GM23338 (cell line): ENCODE measurements at regions not wholly inside any gene's neighbourhood (a gene's known extent, or its start where the extent isn't known, plus 50 kb on each side); places are given as distances from the start of the nearest gene placed in this dataset.

Source experiments
- ATAC-seq: fragments of 200-7000 bp; cut with Tn5 transposase; 3 replicates; pipeline ENCODE4 v1.9.1; 2020
- DNase-seq: peaks from one replicate; pipeline ENCODE4 v3.0.0-alpha.2; 2015; ENCODE audit warnings: low spot score
- H2AFZ ChIP-seq: fragments of 200-600 bp; sonication (generic); 2 replicates; pipeline ENCODE4 v1.8.0; 2016; ENCODE audit warnings: antibody characterized with exemption, mild to moderate bottlenecking, moderate library complexity
- H3F3A ChIP-seq: fragments of 200-600 bp; sonication (generic); replicated peaks from 2 replicates; pipeline ENCODE4 v1.8.0; 2017; ENCODE audit warnings: antibody characterized with exemption, mixed run types, low read depth
- H3K27ac ChIP-seq: fragments of 200-600 bp; sonication (generic); 2 replicates; pipeline ENCODE4 v1.6.1; 2016; ENCODE audit warnings: low read depth
- H3K27me3 ChIP-seq: fragments of 200-600 bp; sonication (generic); 2 replicates; pipeline ENCODE4 v1.8.0; 2016; ENCODE audit warnings: mild to moderate bottlenecking, mixed run types, moderate library complexity; ENCODE audit not compliant: insufficient read depth
- H3K36me3 ChIP-seq: fragments of 200-600 bp; sonication (generic); 2 replicates; pipeline ENCODE4 v1.8.0; 2016; ENCODE audit warnings: mild to moderate bottlenecking; ENCODE audit not compliant: insufficient read depth
- H3K4me1 ChIP-seq: fragments of 200-600 bp; sonication (generic); 2 replicates; pipeline ENCODE4 v1.8.0; 2016; ENCODE audit warnings: mild to moderate bottlenecking, moderate library complexity; ENCODE audit not compliant: insufficient read depth
- H3K4me2 ChIP-seq: fragments of 200-600 bp; sonication (generic); 2 replicates; pipeline ENCODE4 v1.7.1; 2017; ENCODE audit warnings: mixed run types
- H3K4me3 ChIP-seq: fragments of 200-600 bp; sonication (generic); 2 replicates; pipeline ENCODE4 v1.6.1; 2016; ENCODE audit warnings: mixed run types
- H3K79me2 ChIP-seq: fragments of 200-600 bp; sonication (generic); replicated peaks from 2 replicates; pipeline ENCODE4 v1.8.0; 2017; ENCODE audit warnings: mild to moderate bottlenecking; ENCODE audit not compliant: insufficient read depth
- H3K9me2 ChIP-seq: fragments of 200-600 bp; sonication (generic); 2 replicates; pipeline ENCODE4 v1.8.0; 2017; ENCODE audit not compliant: insufficient read depth
- H4K20me1 ChIP-seq: fragments of 200-600 bp; sonication (generic); replicated peaks from 2 replicates; pipeline ENCODE4 v1.8.0; 2017; ENCODE audit warnings: mild to moderate bottlenecking; ENCODE audit not compliant: insufficient read depth
- H3K27ac Mint-ChIP-seq: 2 replicates; pipeline ENCODE4 v1.8.0; 2020; ENCODE audit warnings: inconsistent platforms, mild to moderate bottlenecking, moderate library complexity, mixed read lengths
- H3K27me3 Mint-ChIP-seq: 3 replicates; pipeline ENCODE4 v1.8.0; 2022; ENCODE audit warnings: low read depth, mild to moderate bottlenecking, moderate library complexity, mixed read lengths, inconsistent platforms; ENCODE audit not compliant: insufficient read depth, poor library complexity
- H3K36me3 Mint-ChIP-seq: 3 replicates; pipeline ENCODE4 v1.8.0; 2021; ENCODE audit warnings: low read depth, mild to moderate bottlenecking, inconsistent platforms, moderate library complexity, mixed read lengths
- H3K4me1 Mint-ChIP-seq: 3 replicates; pipeline ENCODE4 v1.8.0; 2020; ENCODE audit warnings: mild to moderate bottlenecking, inconsistent platforms, mixed read lengths
- H3K4me3 Mint-ChIP-seq: 3 replicates; pipeline ENCODE4 v1.8.0; 2021; ENCODE audit warnings: moderate library complexity, mild to moderate bottlenecking, inconsistent platforms, mixed read lengths
- H3K9me3 Mint-ChIP-seq: 3 replicates; pipeline ENCODE4 v1.8.0; 2020; ENCODE audit warnings: moderate library complexity, mild to moderate bottlenecking, inconsistent platforms, mixed read lengths
- CREB1 ChIP-seq: fragments of 250-450 bp; sonication (Bioruptor Pico); IDR thresholded peaks from 2 replicates; pipeline ENCODE4 v1.5.0; 2020; ENCODE audit warnings: low read depth, mild to moderate bottlenecking, moderate library complexity
- EZH2 ChIP-seq: fragments of 200-600 bp; sonication (generic); IDR thresholded peaks from one replicate; pipeline ENCODE4 v1.8.0; 2017; ENCODE audit warnings: antibody characterized with exemption, mild to moderate bottlenecking, low read depth; ENCODE audit not compliant: unreplicated experiment
- EZH2phosphoT487 ChIP-seq: fragments of 200-600 bp; sonication (generic); IDR thresholded peaks from one replicate; pipeline ENCODE4 v1.8.1; 2018; ENCODE audit warnings: antibody characterized with exemption; ENCODE audit not compliant: unreplicated experiment
- JUNB ChIP-seq: IDR thresholded peaks from one replicate; pipeline ENCODE4 v1.6.1; 2016; ENCODE audit warnings: antibody characterized with exemption; ENCODE audit not compliant: unreplicated experiment
- NANOG ChIP-seq: IDR thresholded peaks from 2 replicates; pipeline ENCODE4 v1.6.1; 2016; ENCODE audit warnings: antibody characterized with exemption, borderline replicate concordance
- POLR2AphosphoS5 ChIP-seq: IDR thresholded peaks from 2 replicates; pipeline ENCODE4 v1.6.1; 2016; ENCODE audit warnings: antibody characterized with exemption, low read depth
- STAT1 ChIP-seq: IDR thresholded peaks from one replicate; pipeline ENCODE4 v1.6.1; 2016; ENCODE audit warnings: antibody characterized with exemption; ENCODE audit not compliant: unreplicated experiment
- TF ChIP-seq, protein P1 (sequence below): fragments of 250-450 bp; sonication (Bioruptor Pico); IDR thresholded peaks from 2 replicates; pipeline ENCODE4 v1.5.0; 2020; ENCODE audit warnings: mild to moderate bottlenecking, moderate library complexity
- TF ChIP-seq, protein P2 (sequence below): IDR thresholded peaks from 2 replicates; pipeline ENCODE4 v1.6.1; 2016; ENCODE audit warnings: antibody characterized with exemption

DNA sequence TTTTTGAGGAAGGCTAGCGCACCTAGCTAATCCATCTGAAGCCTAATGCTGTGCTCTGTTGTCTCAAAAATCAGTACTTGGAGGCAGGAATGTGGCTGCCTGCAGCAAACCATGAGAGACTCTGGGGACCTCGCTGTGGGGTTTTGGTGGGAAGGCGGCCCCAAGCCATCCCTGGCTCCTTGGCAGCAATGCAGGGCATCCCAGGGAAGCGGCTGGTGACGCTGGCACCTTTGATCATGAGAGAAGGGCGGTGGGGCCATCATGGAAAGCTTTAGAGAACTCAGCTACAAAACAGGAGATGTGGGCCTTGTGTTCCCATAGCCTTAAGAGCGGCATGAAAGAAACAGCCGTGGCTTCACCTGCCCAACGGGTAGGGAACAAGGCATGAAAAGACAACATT is 101.1 kb upstream of the SFSWAP start (continued):
- no peak for TF ChIP-seq POLR2AphosphoS5
- no peak for TF ChIP-seq EZH2phosphoT487
- TF ChIP-seq, protein P1, sequence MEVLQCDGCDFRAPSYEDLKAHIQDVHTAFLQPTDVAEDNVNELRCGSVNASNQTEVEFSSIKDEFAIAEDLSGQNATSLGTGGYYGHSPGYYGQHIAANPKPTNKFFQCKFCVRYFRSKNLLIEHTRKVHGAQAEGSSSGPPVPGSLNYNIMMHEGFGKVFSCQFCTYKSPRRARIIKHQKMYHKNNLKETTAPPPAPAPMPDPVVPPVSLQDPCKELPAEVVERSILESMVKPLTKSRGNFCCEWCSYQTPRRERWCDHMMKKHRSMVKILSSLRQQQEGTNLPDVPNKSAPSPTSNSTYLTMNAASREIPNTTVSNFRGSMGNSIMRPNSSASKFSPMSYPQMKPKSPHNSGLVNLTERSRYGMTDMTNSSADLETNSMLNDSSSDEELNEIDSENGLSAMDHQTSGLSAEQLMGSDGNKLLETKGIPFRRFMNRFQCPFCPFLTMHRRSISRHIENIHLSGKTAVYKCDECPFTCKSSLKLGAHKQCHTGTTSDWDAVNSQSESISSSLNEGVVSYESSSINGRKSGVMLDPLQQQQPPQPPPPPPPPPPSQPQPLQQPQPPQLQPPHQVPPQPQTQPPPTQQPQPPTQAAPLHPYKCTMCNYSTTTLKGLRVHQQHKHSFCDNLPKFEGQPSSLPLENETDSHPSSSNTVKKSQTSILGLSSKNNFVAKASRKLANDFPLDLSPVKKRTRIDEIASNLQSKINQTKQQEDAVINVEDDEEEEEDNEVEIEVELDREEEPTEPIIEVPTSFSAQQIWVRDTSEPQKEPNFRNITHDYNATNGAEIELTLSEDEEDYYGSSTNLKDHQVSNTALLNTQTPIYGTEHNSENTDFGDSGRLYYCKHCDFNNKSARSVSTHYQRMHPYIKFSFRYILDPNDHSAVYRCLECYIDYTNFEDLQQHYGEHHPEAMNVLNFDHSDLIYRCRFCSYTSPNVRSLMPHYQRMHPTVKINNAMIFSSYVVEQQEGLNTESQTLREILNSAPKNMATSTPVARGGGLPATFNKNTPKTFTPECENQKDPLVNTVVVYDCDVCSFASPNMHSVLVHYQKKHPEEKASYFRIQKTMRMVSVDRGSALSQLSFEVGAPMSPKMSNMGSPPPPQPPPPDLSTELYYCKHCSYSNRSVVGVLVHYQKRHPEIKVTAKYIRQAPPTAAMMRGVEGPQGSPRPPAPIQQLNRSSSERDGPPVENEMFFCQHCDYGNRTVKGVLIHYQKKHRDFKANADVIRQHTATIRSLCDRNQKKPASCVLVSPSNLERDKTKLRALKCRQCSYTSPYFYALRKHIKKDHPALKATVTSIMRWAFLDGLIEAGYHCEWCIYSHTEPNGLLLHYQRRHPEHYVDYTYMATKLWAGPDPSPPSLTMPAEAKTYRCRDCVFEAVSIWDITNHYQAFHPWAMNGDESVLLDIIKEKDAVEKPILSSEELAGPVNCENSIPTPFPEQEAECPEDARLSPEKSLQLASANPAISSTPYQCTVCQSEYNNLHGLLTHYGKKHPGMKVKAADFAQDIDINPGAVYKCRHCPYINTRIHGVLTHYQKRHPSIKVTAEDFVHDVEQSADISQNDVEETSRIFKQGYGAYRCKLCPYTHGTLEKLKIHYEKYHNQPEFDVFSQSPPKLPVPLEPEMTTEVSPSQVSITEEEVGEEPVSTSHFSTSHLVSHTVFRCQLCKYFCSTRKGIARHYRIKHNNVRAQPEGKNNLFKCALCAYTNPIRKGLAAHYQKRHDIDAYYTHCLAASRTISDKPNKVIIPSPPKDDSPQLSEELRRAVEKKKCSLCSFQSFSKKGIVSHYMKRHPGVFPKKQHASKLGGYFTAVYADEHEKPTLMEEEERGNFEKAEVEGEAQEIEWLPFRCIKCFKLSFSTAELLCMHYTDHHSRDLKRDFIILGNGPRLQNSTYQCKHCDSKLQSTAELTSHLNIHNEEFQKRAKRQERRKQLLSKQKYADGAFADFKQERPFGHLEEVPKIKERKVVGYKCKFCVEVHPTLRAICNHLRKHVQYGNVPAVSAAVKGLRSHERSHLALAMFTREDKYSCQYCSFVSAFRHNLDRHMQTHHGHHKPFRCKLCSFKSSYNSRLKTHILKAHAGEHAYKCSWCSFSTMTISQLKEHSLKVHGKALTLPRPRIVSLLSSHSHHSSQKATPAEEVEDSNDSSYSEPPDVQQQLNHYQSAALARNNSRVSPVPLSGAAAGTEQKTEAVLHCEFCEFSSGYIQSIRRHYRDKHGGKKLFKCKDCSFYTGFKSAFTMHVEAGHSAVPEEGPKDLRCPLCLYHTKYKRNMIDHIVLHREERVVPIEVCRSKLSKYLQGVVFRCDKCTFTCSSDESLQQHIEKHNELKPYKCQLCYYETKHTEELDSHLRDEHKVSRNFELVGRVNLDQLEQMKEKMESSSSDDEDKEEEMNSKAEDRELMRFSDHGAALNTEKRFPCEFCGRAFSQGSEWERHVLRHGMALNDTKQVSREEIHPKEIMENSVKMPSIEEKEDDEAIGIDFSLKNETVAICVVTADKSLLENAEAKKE (CRISPR knock-in tag) = no peak

DNA sequence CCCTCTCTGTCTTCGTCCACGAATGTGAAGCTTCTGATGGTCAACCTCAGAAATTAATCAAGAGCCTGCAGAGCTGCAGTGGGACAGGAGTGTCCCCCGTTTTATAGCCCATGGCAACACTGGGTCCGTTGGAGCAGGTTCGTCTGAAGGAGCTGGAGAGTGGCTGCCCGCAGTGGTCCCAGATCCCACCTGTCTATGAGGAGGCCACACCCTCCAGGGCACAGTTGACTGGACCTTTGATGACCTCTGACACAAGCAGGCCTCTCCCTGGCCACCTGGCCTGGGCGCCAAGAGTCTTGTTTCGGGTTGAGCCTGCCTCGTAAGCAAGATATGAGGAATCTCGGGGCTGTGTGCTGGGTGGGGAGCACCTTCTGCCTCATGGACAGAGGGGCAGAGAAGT is 100.7 kb upstream of the SFSWAP start:
- no peak for ATAC-seq
- Histone ChIP-seq H3K27ac (no peak overlapping the region), H3K36me3 (no peaks in the 10 kb centered on the region), H3K27me3 (no peaks in the 10 kb centered on the region), H3K79me2 (no peaks in the 10 kb centered on the region), H3K4me2 (no peak overlapping the region), H4K20me1 (no peaks in the 10 kb centered on the region), H3F3A (no peaks in the 10 kb centered on the region), H3K4me3 (no peak overlapping the region), H3K4me1 (0 out of 2 replicates have a peak, but pooled peaks cover 3% of the 10 kb centered on the region), H2AFZ (no peak overlapping the region), H3K9me2 (no peaks in the 10 kb centered on the region)
- Mint-ChIP-seq H3K9me3 (no peaks in the 10 kb centered on the region; the same call in 2 of the 3 replicates), H3K4me3 (no peak overlapping the region), H3K27me3 (peaks cover 11% of the 10 kb centered on the region), H3K36me3 (no peaks in the 10 kb centered on the region), H3K27ac (no peak overlapping the region), H3K4me1 (peaks cover 9% of the 10 kb centered on the region)
- DNase-seq = no peak
- TF ChIP-seq EZH2phosphoT487 (no peak), EZH2 (no peak), POLR2AphosphoS5 (no peak), NANOG (no peak), STAT1 (no peak), CREB1 (CRISPR knock-in tag) (no peak), JUNB (no peak)
- TF ChIP-seq, protein P2, sequence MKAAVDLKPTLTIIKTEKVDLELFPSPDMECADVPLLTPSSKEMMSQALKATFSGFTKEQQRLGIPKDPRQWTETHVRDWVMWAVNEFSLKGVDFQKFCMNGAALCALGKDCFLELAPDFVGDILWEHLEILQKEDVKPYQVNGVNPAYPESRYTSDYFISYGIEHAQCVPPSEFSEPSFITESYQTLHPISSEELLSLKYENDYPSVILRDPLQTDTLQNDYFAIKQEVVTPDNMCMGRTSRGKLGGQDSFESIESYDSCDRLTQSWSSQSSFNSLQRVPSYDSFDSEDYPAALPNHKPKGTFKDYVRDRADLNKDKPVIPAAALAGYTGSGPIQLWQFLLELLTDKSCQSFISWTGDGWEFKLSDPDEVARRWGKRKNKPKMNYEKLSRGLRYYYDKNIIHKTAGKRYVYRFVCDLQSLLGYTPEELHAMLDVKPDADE = no peak
- TF ChIP-seq, protein P1 (CRISPR knock-in tag) = no peak
